ENCODE measurements at regions not wholly inside any gene's neighbourhood (a gene's known extent, or its start where the extent isn't known, plus 50 kb on each side); places are given as distances from the start of the nearest gene placed in this dataset.
"Not testable (repeated sequence)": the region's sequence is repeated elsewhere in the genome, so short reads cannot be mapped to it uniquely, and the experiment has no call there.

DNA sequence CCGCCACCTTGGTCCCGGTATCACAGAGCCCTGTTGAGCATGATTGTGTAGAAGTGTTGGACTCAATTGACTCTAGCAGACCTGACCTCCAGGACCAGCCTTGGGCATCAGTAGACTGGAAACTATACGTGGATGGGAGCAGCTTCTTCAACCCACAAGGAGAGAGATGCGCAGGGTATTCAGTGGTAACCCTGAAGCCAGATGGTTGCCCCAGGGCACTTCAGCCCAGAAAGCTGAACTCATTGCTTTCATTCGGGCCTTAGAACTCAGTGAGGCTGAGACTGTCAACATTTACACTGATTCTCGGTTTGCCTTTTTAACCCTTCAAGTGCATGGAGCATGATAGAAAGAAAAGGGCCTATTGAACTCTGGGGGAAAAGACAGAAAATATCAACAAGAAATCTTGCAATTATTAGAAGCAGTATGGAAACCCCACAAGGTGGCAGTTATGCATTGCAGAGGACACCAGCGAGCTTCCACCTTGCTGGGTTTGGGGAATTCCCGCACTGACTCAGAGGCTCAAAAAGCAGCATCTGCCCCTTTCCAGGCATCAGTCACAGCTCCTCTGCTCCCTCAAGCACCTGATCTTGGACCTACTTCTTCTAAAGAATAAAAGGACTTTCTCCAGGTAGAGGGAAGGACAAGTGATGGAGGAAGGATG lies 83.3 kb upstream of the TANC1 start:
- TF ChIP-seq CTCF (IDR thresholded peaks at IDR 0.05; ENCODE audit: borderline replicate concordance, extremely low read depth, low read length, poor library complexity, severe bottlenecking); EZH2 (IDR thresholded peaks at IDR 0.05; ENCODE audit: borderline replicate concordance, low read depth, low read length, severe bottlenecking): not testable (repeated sequence)
